RPMI8226 (cell line): ENCODE measurements at regions not wholly inside any gene's neighbourhood (a gene's known extent, or its start where the extent isn't known, plus 50 kb on each side); places are given as distances from the start of the nearest gene placed in this dataset.
"Not testable (repeated sequence)": the region's sequence is repeated elsewhere in the genome, so short reads cannot be mapped to it uniquely, and the experiment has no call there.

Source experiments
- DNase-seq: peaks from one replicate; pipeline ENCODE4 v3.0.0-alpha.2; 2015

DNA sequence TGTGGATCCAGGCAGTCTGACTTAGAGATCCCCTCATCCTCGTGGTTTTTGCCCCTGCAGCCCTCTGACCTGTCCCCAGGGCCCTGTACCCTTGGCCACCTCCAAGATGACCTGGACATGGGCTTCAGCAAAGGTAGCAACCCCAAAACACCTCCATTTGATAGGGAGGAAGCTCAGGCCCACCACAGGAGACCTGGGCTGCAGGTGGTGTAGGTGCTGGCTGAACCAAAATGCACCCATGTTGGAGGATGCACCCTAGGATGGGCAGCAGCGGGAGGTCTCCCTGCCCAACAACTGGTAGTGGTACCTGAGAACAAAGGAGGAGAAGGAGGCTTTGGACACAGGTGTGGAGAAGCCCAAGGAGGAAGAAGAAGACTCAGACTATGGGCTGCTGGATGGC, 188.7 kb downstream of the ZNF716 start:
- no peak for DNase-seq

DNA sequence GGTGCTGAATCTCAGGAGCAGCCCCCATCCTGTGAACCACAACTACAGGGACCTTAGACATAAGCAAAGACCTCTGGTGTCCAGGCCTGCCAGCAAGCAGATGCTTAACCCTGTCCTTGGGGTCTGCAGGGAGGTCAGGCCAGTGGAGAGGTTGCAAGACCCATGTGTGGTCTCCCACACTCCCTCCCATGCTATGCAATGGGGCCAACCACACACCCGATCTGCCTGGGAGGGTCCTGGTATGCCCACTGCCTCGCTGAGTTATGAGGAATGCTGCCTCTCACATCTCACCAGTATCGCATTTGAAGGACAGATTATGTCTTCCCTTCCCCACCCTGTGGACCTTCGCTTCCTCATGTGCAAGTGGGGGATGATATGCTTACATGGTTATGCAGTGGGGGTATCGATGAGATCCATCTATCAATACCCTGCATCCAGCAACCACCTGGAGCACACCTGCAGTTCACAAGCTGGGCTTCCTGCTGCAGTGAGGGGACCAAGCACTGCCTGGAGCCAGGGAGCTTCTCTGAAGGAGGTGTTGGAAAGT, 191.6 kb downstream of the ZNF716 start:
- no peak for DNase-seq

DNA sequence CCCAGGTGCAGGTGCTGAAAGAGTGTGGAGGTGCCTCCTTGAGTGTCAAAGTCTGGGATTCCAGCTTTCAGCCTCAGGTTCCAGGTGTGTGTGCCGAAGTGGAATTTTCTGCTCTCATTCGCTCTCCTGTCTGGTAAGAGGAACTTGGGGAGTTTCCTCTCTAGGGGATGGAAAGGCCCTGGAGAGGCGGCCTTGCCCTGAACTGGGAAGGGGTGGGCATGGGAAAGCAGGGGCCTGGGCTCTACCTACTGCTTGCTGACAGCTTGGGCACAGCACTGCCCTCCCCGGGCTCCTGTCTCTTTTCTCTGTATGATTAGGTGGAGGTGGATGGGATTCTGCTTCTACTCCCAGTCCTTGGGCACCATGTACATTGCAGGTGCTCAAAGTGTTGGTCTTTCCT, 192.8 kb downstream of the ZNF716 start:
- DNase-seq: no peak

DNA sequence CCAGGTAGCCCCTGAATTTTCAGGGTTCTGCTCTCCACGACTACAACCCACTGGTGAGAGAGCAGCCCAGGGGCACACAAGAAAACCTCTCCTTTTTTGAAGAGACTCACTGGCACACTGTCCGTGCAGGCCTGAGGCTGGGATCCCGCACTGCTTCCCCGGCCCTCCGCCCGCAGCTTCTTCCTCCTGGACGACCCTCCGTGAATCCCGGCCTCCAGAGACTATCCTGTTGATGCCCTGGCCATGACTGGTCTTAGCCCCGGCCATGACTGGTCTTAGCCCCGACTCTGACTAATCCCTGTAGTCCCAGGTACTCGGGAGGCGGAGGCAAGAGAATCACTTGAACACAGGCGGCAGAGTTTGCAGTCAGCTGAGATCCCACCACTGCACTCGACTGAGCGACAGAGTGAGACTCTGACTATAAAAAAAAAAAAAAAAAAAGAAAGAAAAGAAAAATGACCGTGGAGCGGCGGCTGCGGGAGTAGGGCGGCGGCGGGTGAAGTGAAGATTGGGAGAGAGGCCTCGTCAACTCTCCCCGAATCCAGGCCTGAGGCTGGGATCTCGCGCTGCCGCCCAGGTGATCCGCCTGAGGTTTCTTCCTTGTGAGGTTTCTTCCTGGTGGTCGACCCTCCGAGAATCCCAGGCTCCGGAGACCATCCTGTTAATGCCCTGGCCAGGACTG, 196.4 kb downstream of the ZNF716 start:
- no peak for DNase-seq

DNA sequence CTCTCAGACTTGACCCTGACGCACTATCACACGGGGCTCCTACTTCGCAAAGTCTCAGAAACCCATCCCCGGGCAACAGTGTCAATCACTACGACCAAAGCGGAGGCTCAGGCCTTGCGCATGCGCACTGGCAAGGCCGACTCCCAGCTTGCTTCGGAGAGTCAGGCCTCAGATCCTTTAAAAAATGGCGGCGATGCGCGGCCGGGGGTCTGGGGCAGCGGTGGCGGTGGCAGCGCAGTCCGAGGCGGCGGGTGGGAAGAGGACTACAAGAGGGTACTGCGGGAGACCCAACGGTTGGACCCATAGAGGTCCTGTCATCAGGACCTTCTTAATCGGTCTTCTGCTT, 196.9 kb downstream of the ZNF716 start:
- peak; percentile 34 for DNase-seq

DNA sequence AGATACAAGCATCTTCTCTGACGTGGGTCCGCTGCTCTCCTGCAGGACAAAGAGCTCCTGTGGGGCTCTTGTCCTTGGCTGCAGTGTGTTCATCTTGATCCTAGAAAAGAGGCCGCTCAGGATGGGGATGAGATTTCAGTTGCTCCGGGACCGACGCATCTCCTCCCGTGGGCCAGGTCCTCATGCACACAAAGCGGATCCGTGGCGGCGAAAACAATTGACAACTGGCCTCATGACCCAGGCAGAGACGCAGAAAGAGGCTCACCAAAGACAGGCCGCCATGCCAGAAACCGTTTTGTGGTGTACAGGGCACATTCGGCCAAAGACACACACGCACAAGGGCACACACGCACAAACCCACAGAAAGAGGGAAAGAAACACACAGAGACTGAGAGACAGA, 200.4 kb downstream of the ZNF716 start:
- DNase-seq: not testable (repeated sequence)

DNA sequence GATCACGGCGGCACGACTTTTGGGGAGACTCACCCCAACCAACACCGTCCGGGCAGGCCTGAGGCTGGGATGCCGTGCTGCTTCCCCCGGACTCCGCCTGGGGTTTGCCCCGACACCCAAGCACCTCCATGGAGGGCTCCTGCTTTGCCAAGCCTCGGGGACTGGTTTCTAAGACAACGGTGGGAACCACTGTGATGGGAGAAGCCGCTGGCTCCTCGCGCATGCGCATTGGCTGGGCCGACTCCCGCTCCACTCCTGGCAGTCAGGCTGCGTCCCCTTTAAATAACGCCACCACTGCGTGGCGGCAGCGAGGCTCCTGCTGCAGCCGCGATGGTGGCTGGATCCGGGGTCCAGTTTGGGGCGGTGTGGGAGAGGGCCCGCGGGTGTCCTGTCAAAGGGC, 201.0 kb downstream of the ZNF716 start:
- DNase-seq: no peak

DNA sequence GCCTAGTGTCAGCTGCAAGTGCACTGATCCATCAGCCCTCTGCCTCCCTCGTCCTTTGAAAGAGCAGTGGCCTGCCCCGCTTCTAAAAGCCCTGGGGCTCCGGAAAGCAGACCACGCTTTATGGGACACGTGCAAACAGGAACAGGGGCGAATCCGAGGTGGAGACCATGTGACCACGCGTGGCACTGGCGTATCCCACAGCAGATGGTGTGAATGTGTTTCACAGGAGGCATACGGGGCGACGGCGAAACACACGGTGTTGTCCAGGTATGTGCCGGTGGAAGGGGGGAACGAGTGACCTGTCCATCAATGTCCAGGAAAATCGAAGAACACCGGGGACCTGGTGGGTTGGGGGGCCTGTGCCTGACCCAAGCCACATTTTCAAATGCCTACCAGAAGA, 201.6 kb downstream of the ZNF716 start:
- DNase-seq: not testable (repeated sequence)

DNA sequence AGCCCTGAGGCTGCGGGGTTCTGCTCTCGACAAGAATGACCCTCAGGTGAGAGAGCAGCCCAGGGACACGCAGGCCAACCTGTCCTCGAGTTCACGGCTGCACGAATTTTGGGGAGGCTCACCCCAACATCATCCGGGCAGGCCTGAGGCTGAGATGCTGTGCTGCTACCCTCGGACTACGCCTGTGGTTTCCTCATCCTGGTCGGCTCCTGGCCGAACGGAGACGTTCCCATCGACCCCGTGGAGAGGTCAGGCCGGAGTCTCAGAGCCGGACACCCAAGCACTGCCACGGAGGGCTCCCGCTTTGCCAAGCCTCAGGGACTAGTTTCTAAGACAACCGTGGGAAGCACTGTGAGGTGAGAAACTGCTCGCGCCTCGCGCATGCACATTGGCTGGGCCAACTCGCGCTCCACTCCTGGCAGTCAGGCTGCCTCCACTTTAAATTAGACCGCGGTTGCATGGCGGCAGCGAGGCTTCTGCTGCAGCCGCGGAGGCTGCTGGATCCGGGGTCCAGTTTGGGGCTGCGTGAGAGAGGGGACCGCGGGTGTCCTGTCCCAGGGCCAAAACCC, 203.4 kb downstream of the ZNF716 start:
- no peak for DNase-seq

DNA sequence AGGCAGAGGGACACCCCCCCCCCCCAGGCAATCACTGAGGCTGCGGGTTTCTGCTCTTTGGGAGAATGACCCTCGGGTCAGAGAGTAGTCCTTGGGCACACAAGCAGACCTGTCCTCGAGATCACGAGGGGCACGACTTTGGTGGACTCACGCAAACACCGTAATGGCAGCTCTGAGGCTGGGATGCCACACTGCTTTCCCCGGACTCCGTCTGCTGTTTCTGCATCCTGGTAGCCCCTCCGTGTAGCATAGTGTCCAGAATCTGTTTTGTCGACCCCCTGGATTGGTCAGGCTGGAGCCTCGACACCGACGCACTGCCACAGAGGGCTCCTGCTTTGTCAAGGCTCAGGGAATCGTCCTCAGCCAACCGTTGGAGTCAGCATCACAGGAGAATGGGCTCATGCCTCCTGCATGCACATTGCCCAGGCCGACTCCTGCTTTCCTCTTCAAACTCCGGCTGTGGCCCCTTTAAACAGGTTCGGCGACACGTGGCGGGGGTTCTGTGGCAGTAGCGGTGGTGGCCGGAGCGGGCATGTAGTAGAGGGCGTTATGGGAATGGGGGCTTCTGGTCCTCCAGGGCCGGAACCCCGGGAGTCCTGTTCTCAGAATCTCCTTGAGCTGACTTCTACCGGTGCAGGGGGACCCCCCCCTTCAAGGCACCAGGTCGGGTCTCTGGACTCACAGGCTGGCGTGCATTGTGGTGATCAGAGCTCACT, 205.3 kb downstream of the ZNF716 start:
- not testable (repeated sequence) for DNase-seq

DNA sequence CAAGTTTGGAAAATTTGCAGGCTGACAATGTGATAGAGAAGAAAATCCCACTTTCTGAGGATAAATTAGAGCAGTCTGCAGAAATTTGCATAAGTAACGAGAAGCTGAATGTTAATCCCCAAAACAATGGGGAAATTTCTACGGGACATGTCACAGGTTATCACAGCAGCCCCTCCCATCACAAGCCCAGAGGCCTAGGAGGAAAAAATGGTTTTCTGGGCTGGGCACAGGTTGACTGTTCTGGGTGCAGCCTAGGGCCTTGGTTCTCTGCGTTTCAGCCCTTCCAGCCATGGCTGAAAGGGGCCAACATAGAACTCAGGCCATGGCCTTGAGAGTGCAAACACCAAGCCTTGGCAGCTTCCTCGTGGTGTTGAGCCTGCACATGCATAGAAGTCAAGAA, 209.2 kb downstream of the ZNF716 start:
- DNase-seq: not testable (repeated sequence)

DNA sequence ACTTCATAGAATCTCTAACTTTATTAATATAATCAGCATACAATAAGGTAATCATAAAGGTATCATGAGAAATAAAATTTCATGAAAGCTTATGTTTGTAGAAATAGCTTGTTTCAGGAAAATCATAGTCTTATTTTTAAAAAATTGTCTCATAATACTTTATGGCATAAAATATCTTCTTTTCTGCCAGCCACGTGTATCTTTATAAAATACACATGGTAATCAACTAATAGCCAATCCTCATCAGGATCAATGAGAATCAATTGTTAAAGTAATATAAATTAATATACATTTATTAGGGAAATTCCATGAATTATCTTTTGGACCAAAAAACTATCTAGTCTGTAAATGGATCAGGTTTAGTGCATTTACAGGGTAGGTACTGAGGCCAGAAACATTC, 227.0 kb downstream of the ZNF716 start:
- not testable (repeated sequence) for DNase-seq

DNA sequence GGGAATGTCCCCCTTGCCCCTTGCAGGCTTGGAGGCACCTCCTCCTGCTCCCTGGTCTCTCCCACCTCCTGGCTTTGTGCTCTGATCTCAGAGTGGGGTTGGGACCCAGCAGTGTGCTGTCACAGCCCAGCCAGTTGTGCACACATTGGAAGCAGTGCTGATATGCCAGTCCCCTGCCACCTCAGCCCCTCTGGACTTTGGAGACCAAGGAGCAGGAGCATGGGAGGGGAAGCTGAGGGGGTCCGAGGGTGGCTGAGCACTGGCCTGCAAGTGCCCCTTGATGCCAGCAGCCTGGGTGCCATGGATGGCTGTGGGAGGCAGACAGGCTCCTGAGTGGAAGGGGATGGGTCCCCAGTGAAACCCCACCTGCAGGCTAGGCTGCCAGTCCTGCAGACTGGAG, 235.4 kb downstream of the ZNF716 start:
- no peak for DNase-seq
